Kidney epithelial cell (primary cell): ENCODE measurements at regions not wholly inside any gene's neighbourhood (a gene's known extent, or its start where the extent isn't known, plus 50 kb on each side); places are given as distances from the start of the nearest gene placed in this dataset.

Experiments
- DNase-seq: peaks from one replicate; pipeline ENCODE4 v3.0.0-alpha.2; 2010; ENCODE audit warnings: low read depth
- H3K27me3 ChIP-seq: 2 replicates; pipeline ENCODE4 v1.6.0; 2011; ENCODE audit warnings: low read length; ENCODE audit not compliant: control insufficient read depth, insufficient read depth
- H3K36me3 ChIP-seq: 2 replicates; pipeline ENCODE4 v1.5.1; 2011; ENCODE audit warnings: low read length; ENCODE audit not compliant: control insufficient read depth, insufficient read depth
- H3K4me3 ChIP-seq: 2 replicates; pipeline ENCODE4 v1.5.1; 2011; ENCODE audit warnings: low read depth, mild to moderate bottlenecking, control low read depth, low read length
- TF ChIP-seq, protein P1 (sequence below): IDR thresholded peaks from 2 replicates; pipeline ENCODE4 v1.5.1; 2011; ENCODE audit warnings: mild to moderate bottlenecking, moderate library complexity, low read length, control low read depth, inconsistent platforms; ENCODE audit not compliant: insufficient read depth, poor library complexity, severe bottlenecking

DNA sequence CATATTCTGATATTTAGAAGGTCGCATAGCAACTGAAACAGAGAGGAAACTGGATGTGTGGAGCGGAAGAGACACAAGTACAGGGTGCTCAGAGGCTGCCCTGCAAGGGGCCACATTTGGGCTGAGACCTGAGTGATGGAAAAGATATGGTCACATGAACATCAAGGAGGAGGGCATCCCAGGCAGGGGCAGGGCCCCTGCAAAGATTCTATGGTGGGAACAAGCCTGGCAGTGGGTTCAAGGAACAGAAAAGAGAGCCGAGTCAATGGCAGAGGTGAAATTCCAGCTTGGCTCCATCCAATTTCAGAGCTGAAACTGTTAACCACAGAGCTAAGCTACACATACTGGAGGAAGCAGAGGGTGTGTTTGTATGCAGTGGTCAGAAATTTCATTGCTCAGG is 227.7 kb downstream of the PRDM2 start:
- Histone ChIP-seq H3K4me3 (no peak overlapping the region), H3K27me3 (no peaks in the 10 kb centered on the region), H3K36me3 (no peaks in the 10 kb centered on the region)
- DNase-seq = no peak
- TF ChIP-seq, protein P1, sequence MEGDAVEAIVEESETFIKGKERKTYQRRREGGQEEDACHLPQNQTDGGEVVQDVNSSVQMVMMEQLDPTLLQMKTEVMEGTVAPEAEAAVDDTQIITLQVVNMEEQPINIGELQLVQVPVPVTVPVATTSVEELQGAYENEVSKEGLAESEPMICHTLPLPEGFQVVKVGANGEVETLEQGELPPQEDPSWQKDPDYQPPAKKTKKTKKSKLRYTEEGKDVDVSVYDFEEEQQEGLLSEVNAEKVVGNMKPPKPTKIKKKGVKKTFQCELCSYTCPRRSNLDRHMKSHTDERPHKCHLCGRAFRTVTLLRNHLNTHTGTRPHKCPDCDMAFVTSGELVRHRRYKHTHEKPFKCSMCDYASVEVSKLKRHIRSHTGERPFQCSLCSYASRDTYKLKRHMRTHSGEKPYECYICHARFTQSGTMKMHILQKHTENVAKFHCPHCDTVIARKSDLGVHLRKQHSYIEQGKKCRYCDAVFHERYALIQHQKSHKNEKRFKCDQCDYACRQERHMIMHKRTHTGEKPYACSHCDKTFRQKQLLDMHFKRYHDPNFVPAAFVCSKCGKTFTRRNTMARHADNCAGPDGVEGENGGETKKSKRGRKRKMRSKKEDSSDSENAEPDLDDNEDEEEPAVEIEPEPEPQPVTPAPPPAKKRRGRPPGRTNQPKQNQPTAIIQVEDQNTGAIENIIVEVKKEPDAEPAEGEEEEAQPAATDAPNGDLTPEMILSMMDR = no peak

DNA sequence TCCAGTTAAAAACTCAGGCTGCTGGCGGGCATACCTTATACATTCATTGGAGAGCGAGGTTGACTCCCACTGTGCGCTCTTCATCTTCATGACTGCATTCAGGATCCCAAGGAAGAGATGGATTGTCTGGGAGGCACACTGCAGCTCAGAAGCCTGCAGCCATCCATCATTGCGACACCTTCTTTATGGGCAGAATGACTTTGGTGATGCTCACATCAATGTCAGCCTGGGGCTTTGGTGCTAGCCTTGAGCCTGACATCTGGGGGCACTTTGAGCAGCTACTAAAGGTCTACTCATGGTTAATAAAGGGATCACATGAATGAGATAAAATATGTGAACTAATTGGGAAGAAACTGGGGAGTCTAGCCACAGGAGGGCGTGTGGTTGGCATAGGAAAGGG is 229.3 kb downstream of the PRDM2 start:
- DNase-seq = no peak
- H3K4me3 ChIP-seq = no peak overlapping the region
- TF ChIP-seq, protein P1 = no peak
- no peaks in the 10 kb centered on the region for H3K27me3 ChIP-seq
- no peaks in the 10 kb centered on the region for H3K36me3 ChIP-seq

DNA sequence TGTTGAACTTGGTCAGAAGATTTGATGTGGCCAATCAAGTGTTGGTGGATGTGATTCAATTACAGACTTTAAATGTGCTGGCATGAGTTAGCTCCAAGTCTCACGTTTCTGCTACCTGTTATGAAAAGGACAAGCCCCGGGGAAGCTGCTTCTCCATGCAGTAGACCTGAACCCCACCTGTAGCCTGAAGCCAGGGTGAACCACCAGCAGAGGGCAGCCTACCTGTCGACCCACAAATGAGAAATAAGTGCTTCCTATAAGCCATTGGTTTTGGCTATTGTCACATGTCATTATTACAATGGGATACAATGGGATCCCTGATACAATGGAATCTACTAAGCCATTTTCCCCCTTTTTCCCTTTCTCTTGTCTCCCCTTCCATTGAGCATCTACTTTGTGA is 230.2 kb downstream of the PRDM2 start:
- TF ChIP-seq, protein P1 = peak; percentile 11
- Histone ChIP-seq H3K27me3 (no peaks in the 10 kb centered on the region), H3K36me3 (no peaks in the 10 kb centered on the region), H3K4me3 (no peak overlapping the region)
- no peak for DNase-seq

DNA sequence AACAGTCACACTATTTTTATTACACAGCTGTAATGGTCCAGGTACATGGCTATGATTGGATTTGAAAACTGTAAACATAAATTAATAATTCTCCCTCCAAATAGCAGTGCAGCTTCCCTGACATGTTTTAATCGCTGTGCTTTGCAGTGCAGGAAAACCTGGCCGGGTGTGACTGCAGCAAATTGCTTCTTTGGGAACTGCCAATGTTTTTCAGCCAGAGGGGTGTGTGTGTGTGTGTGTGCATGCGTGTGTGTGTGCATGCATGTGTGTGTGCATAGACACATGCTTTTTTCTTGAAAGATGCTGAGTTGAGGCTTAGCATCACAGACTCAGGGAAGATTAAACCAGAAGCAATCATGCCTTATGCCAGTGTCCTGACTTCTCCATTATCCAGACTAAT is 231.2 kb downstream of the PRDM2 start:
- DNase-seq = no peak
- H3K36me3 ChIP-seq = no peaks in the 10 kb centered on the region
- H3K4me3 ChIP-seq = no peak overlapping the region
- TF ChIP-seq, protein P1 = no peak
- no peaks in the 10 kb centered on the region for H3K27me3 ChIP-seq

DNA sequence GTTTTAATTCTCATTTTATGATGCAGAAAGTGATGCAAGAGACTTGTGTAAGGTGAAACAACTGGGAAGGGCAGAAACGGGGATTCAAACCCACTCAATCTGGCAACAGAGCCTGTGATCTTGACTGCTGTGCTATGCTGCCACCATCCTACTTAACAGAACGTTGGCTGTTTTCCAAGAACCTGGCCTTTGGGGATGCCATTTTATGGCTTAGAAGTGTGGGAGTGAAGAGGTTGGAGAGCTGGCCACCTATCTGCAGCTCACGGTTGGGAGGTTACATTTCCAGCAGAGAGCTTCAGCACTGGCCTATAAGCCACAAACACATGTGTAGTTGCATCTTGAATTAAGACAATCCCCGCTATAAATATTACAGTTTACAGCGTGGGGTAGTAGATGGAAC is 235.3 kb downstream of the PRDM2 start:
- no peak for DNase-seq
- TF ChIP-seq, protein P1 = no peak
- no peak overlapping the region for H3K4me3 ChIP-seq
- no peaks in the 10 kb centered on the region for H3K36me3 ChIP-seq
- no peaks in the 10 kb centered on the region for H3K27me3 ChIP-seq

DNA sequence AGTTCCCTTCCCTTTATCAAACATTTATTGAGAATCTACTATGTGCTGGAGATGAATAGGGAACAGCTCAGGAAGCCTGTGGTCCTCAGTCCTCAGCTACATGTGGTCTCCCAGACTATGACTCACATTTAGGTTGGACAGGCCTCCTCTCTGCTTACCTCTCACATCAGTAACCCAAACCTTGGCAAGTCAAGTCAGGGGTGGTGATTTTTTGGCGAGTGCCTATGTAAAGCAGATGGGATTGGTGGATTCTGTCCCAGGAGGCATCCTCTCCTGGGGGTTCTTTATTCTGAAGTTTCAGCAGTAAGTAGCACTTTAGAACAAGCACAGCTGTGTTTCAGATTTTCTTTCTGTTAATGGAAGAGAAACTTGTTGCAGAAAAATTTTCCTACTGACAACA is 241.3 kb downstream of the PRDM2 start:
- TF ChIP-seq, protein P1 = no peak
- DNase-seq = no peak
- no peaks in the 10 kb centered on the region for H3K36me3 ChIP-seq
- H3K4me3 ChIP-seq = no peak overlapping the region
- no peaks in the 10 kb centered on the region for H3K27me3 ChIP-seq
